ENCODE measurements at regions not wholly inside any gene's neighbourhood (a gene's known extent, or its start where the extent isn't known, plus 50 kb on each side); places are given as distances from the start of the nearest gene placed in this dataset.

DNA sequence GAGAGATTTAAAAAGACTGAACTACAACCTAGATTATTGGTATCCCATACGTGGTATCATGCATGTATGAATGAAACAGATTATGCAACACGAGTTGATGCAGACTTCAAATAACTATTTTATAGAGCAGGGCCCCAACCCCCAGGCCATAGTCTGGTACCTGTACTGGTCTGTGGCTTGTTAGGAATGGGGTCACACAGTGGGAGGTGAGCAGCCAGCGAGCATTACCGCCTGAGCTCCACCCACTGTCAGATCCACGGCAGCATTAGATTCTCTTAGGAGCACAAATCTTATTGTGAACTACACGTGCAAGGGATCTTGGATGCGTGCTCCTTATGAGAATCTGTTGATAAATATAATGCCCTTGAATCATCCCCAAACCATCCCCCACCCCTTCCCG lies 320.2 kb downstream of the TBC1D4 start:
- no peaks in the 10 kb centered on the region for H3K4me1 Mint-ChIP-seq (ENCODE audit: low read depth)
- no peaks in the 10 kb centered on the region for H3K9me3 Mint-ChIP-seq
- no peaks in the 10 kb centered on the region for H3K27me3 Mint-ChIP-seq (ENCODE audit: low read depth)
- H3K27ac Mint-ChIP-seq: no peak overlapping the region
- H3K4me3 Mint-ChIP-seq: no peak overlapping the region
- no peaks in the 10 kb centered on the region for H3K36me3 Mint-ChIP-seq (ENCODE audit: low read depth)

DNA sequence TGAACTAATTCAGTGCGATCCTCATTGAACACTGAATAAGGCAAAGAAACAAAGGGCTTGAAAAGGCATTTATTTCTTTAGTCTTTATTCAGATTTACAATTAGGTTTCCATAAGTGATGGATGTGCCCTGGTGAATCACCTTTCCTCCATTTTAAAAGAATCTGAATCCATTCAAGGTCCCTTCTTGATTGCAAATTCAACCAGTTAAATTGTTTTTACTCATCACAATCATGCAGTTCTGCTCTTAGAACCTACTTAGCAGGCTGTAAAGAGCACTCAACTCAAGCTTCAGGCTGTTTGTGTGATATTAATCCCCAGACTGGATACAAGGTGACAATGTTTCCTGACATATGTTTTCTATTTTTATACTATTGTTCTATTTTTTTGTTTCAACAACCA lies 321.0 kb downstream of the TBC1D4 start:
- Mint-ChIP-seq H3K36me3 (ENCODE audit: low read depth) (no peaks in the 10 kb centered on the region), H3K9me3 (no peaks in the 10 kb centered on the region), H3K4me1 (ENCODE audit: low read depth) (no peaks in the 10 kb centered on the region), H3K4me3 (no peak overlapping the region), H3K27me3 (ENCODE audit: low read depth) (no peaks in the 10 kb centered on the region), H3K27ac (no peak overlapping the region)

GRCh38 chr13:75154331-75154730 lies 327.6 kb downstream of the TBC1D4 start:
- Mint-ChIP-seq H3K27me3 (ENCODE audit: low read depth) (no peaks in the 10 kb centered on the region), H3K27ac (no peak overlapping the region), H3K9me3 (peaks cover 5% of the 10 kb centered on the region), H3K4me3 (no peak overlapping the region), H3K4me1 (ENCODE audit: low read depth) (no peaks in the 10 kb centered on the region), H3K36me3 (ENCODE audit: low read depth) (no peaks in the 10 kb centered on the region)

GRCh38 chr13:75153834-75154233 lies 328.1 kb downstream of the TBC1D4 start:
- Mint-ChIP-seq H3K4me3 (no peak overlapping the region), H3K9me3 (peaks cover 5% of the 10 kb centered on the region), H3K27me3 (ENCODE audit: low read depth) (no peaks in the 10 kb centered on the region), H3K27ac (no peak overlapping the region), H3K36me3 (ENCODE audit: low read depth) (no peaks in the 10 kb centered on the region), H3K4me1 (ENCODE audit: low read depth) (no peaks in the 10 kb centered on the region)

- Mint-ChIP-seq H3K36me3 (ENCODE audit: low read depth) (no peaks in the 10 kb centered on the region), H3K27me3 (ENCODE audit: low read depth) (no peaks in the 10 kb centered on the region), H3K4me1 (ENCODE audit: low read depth) (no peaks in the 10 kb centered on the region), H3K4me3 (no peak overlapping the region), H3K27ac (no peak overlapping the region), H3K9me3 (peaks cover 5% of the 10 kb centered on the region)
Observed at GRCh38 chr13:75153386-75153785, 328.6 kb downstream of the TBC1D4 start.

DNA sequence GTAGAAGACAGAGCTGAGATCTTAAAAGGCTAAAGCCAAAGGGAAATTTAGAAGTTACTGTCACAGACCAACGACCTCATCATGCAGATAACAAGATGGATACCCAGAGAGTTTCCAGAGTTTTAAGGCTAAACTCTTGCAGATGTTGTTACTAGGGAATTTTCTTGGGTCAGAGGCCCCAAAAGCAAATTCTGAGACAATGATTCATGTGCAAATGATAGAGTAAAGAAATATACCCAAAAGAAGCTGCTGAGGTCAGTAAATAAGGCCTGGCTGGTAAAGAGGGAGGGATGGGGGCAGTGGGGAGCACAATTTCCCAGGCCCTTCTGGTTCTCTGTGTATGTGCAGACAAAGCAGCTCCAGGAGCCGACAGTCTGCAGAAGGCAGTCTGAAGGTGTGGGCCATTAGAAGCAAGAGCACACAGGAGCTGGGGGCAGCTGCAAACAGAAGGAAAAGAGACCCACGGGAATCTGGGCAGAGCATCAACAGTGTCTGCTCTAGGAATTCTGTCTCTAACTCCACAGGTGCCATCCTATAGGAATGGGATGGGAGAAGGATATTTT lies 330.8 kb downstream of the TBC1D4 start:
- no peak overlapping the region for H3K27ac Mint-ChIP-seq

DNA sequence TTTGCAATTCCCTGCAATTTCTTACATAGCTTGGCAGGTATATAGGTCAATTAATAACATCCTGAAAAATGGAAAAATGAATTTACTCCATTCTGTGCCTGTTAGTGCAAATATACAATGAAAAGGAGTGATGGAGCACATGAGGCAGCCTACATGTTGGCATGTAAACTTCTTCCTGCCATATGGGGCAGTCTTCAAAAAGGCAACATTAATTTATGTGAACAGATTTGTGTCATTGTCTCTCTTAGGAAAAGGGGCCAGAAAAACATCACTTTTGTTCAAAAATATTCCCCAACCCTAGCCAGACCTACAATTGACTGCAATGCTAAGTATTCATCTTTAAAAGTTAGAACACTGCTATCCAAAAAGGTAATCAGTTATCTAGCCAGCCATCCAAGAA lies 332.2 kb downstream of the TBC1D4 start:
- peaks cover 5% of the 10 kb centered on the region for H3K9me3 Mint-ChIP-seq
- no peak overlapping the region for H3K4me3 Mint-ChIP-seq
- H3K36me3 Mint-ChIP-seq (ENCODE audit: low read depth): no peaks in the 10 kb centered on the region
- H3K4me1 Mint-ChIP-seq (ENCODE audit: low read depth): no peaks in the 10 kb centered on the region
- no peaks in the 10 kb centered on the region for H3K27me3 Mint-ChIP-seq (ENCODE audit: low read depth)
- no peak overlapping the region for H3K27ac Mint-ChIP-seq

More for the DNA sequence above, 330.8 kb downstream of the TBC1D4 start:
- H3K27me3 Mint-ChIP-seq (ENCODE audit: low read depth): no peaks in the 10 kb centered on the region
- no peaks in the 10 kb centered on the region for H3K36me3 Mint-ChIP-seq (ENCODE audit: low read depth)
- H3K9me3 Mint-ChIP-seq: peaks cover 5% of the 10 kb centered on the region
- H3K4me1 Mint-ChIP-seq (ENCODE audit: low read depth): no peaks in the 10 kb centered on the region
- no peak overlapping the region for H3K4me3 Mint-ChIP-seq

DNA sequence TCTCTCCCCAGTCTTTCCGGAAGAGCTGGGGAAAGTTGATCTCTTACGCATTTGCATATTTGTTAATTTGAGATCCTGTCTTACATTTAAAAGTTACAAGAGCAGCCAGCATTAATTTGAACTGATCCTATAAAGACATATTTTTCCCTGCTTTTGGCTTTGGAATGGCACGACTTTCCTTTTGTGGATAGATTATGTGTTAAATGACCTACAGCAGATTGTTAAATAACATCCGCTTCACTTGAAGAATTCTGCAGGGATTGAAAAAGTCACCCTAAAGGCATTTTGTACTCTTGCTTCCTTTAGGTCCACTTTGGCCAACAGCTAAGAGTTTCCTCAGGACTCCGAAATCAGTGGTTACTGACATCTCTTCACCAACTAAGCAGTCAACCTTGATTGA lies 334.0 kb downstream of the TBC1D4 start:
- H3K4me1 Mint-ChIP-seq (ENCODE audit: low read depth): no peaks in the 10 kb centered on the region
- H3K36me3 Mint-ChIP-seq (ENCODE audit: low read depth): no peaks in the 10 kb centered on the region
- no peak overlapping the region for H3K27ac Mint-ChIP-seq
- H3K4me3 Mint-ChIP-seq: no peak overlapping the region
- peaks cover 5% of the 10 kb centered on the region for H3K9me3 Mint-ChIP-seq
- no peaks in the 10 kb centered on the region for H3K27me3 Mint-ChIP-seq (ENCODE audit: low read depth)

DNA sequence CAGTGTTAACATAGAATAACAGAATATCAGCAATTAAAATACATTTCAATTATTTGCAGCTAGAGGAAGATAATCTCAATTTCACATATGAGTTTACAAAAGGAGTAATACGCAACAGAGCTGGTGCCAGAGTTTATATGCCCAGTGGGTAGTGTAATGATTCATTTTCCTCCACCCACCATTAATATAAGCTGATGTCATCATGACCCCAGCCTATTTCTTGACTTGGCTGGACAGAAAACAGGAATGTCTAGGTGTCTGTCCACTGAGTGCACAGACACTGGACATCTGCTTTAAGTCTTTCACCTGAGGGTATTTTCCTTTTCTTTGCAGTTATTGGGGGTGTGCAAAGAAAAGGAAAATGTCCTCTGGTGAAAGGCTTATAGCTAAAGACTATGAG lies 335.5 kb downstream of the TBC1D4 start:
- Mint-ChIP-seq H3K9me3 (no peaks in the 10 kb centered on the region), H3K27ac (no peak overlapping the region), H3K4me3 (no peak overlapping the region), H3K36me3 (ENCODE audit: low read depth) (no peaks in the 10 kb centered on the region), H3K27me3 (ENCODE audit: low read depth) (no peaks in the 10 kb centered on the region), H3K4me1 (ENCODE audit: low read depth) (no peaks in the 10 kb centered on the region)

- Mint-ChIP-seq H3K36me3 (ENCODE audit: low read depth) (no peaks in the 10 kb centered on the region), H3K4me3 (no peak overlapping the region), H3K9me3 (no peaks in the 10 kb centered on the region), H3K27ac (no peak overlapping the region), H3K27me3 (ENCODE audit: low read depth) (no peaks in the 10 kb centered on the region), H3K4me1 (ENCODE audit: low read depth) (no peaks in the 10 kb centered on the region)
Observed at GRCh38 chr13:75145927-75146326, 336.0 kb downstream of the TBC1D4 start.

DNA sequence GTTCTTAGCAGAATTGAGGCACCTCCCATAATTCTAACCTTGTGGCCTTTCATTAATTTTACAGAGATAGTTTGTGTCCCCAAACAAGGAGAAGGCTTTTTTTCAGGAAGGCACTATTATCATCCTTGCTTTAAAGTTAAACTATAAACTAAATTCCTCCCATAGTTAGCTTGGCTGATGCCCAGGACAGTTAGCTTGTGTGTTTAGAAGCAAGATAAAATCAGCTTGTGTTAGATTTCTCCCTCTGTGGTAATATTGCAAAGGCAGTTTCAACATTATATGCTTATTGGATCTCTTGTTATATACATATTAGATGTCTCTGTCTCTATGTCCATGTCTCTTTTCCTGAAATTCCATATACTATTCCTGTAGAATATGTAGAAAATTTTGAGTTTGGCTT lies 342.7 kb downstream of the TBC1D4 start:
- Mint-ChIP-seq H3K27me3 (ENCODE audit: low read depth) (no peaks in the 10 kb centered on the region), H3K27ac (no peak overlapping the region), H3K36me3 (ENCODE audit: low read depth) (no peaks in the 10 kb centered on the region), H3K4me1 (ENCODE audit: low read depth) (no peaks in the 10 kb centered on the region), H3K9me3 (no peaks in the 10 kb centered on the region), H3K4me3 (no peak overlapping the region)

DNA sequence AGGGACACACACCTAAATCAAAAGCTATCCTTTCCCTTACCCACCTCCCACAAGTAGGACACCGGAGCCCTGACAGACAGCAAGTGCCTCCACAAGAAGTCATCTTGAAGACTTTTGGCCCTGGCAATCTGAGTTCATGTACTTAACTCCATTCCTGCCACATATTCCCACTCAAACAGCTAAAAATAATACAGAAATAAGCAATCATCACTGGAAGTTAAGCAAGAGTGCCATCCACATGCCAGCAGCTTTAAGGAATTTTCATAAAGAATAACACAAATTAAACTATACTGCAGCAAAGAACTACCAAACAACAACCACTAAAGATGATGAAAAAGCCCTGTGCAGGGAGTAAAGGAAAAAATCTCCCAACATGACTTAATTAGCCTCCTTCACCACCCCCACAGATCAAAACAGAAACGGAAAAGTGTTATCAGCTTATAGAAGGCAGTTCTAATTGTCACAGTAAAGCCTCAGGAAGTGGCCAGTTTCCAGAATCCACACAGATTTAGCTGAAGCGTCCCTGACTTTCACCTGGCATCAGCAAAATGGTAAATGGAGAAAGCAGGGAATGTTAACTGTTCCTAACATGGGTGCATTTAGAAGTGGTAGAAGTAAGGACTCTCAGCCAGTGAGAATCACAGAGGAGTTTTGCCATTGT lies 343.9 kb downstream of the TBC1D4 start:
- no peaks in the 10 kb centered on the region for H3K27me3 Mint-ChIP-seq (ENCODE audit: low read depth)

DNA sequence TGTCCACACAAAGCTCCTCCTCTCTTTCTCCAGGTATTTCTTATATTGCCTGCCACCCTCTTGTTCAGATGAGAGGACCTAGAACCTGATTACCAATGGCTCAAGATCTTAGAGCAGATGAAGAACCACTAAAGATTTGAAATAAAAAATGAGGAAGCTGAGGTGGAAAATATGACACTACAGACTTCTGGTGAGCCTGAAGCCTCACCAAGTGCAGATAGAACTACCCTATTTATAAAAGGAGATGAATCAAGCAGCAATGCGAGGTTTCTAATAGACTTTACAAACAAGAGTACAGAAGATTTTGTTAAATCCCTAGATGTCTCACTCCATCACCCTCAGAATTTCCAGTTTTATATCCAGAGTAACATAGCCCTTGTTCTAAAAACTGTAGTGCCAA lies 345.8 kb downstream of the TBC1D4 start:
- Mint-ChIP-seq H3K36me3 (ENCODE audit: low read depth) (no peaks in the 10 kb centered on the region), H3K27ac (no peak overlapping the region), H3K4me3 (no peak overlapping the region), H3K4me1 (ENCODE audit: low read depth) (no peaks in the 10 kb centered on the region), H3K27me3 (ENCODE audit: low read depth) (no peaks in the 10 kb centered on the region), H3K9me3 (no peaks in the 10 kb centered on the region)

More for the DNA sequence above, 343.9 kb downstream of the TBC1D4 start:
- H3K4me3 Mint-ChIP-seq: no peak overlapping the region
- no peaks in the 10 kb centered on the region for H3K36me3 Mint-ChIP-seq (ENCODE audit: low read depth)
- no peak overlapping the region for H3K27ac Mint-ChIP-seq
- H3K4me1 Mint-ChIP-seq (ENCODE audit: low read depth): no peaks in the 10 kb centered on the region
- no peaks in the 10 kb centered on the region for H3K9me3 Mint-ChIP-seq

GRCh38 chr13:75135325-75135825 lies 346.6 kb downstream of the TBC1D4 start:
- Mint-ChIP-seq H3K4me1 (ENCODE audit: low read depth) (no peaks in the 10 kb centered on the region), H3K4me3 (no peak overlapping the region), H3K27me3 (ENCODE audit: low read depth) (no peaks in the 10 kb centered on the region), H3K9me3 (no peaks in the 10 kb centered on the region), H3K27ac (no peak overlapping the region), H3K36me3 (ENCODE audit: low read depth) (no peaks in the 10 kb centered on the region)

Measured in T-helper 1 cell treated with Interleukin-12 subunit alpha and Interleukin-12 subunit beta and Interleukin-4 antibody, amounts not matched to agents 30 μg/mL and 1 μg/mL, for 36 hours (primary cell).